Suprapubic skin (tissue), 4 donors: ENCODE measurements at regions not wholly inside any gene's neighbourhood (a gene's known extent, or its start where the extent isn't known, plus 50 kb on each side); places are given as distances from the start of the nearest gene placed in this dataset.
"Not testable (repeated sequence)": the region's sequence is repeated elsewhere in the genome, so short reads cannot be mapped to it uniquely, and the experiment has no call there.

ENCODE experiments used
- DNase-seq, 2 donors: peaks; one replicate each; pipeline ENCODE4 v3.0.0-alpha.2; 2019; ENCODE audit warnings: low spot score in 2 of 2
- H3K27ac ChIP-seq: fragments of 200-600 bp; sonication (generic); one replicate; pipeline ENCODE4 v1.5.1; 2019
- H3K27me3 ChIP-seq: fragments of 200-600 bp; sonication (generic); one replicate; pipeline ENCODE4 v1.5.1; 2019
- H3K36me3 ChIP-seq: fragments of 200-600 bp; sonication (generic); one replicate; pipeline ENCODE4 v1.5.1; 2019
- H3K4me1 ChIP-seq: fragments of 200-600 bp; sonication (generic); one replicate; pipeline ENCODE4 v1.5.1; 2019
- H3K4me3 ChIP-seq: fragments of 200-600 bp; sonication (generic); one replicate; pipeline ENCODE4 v1.5.1; 2019; ENCODE audit warnings: mild to moderate bottlenecking
- H3K9me3 ChIP-seq: fragments of 200-600 bp; sonication (generic); one replicate; pipeline ENCODE4 v1.5.1; 2019
- CTCF ChIP-seq, 2 donors: fragments of 200-600 bp in 1 of 2; fragments of 450-650 bp in 1 of 2; sonication (generic) in 1 of 2; IDR thresholded peaks; one replicate each; pipeline ENCODE4 v1.5.1; 2016 to 2019; ENCODE audit warnings: antibody characterized with exemption in 2 of 2, mild to moderate bottlenecking in 1 of 2, moderate library complexity in 1 of 2
- EP300 ChIP-seq: sonication (generic); formaldehyde crosslinking; IDR thresholded peaks from one replicate; pipeline ENCODE4 v1.6.1; 2017; ENCODE audit warnings: antibody characterized with exemption
- POLR2A ChIP-seq, 2 donors: fragments of 450-650 bp; IDR thresholded peaks; one replicate each; pipeline ENCODE4 v1.6.1; 2017; ENCODE audit warnings: antibody characterized with exemption in 2 of 2, mild to moderate bottlenecking in 2 of 2, moderate library complexity in 2 of 2
- POLR2AphosphoS5 ChIP-seq, 3 donors: sonication (generic); formaldehyde crosslinking; IDR thresholded peaks; one replicate each; pipeline ENCODE4 v1.6.1; 2017; ENCODE audit warnings: antibody characterized with exemption in 3 of 3
- WGBS: methylation state at CpG from one replicate; pipeline ENCODE4 v1.1.5; 2018; 5-methylcytosine and 5-hydroxymethylcytosine counted together

- H3K4me3 ChIP-seq, result no peak overlapping the region
- no peaks in the 10 kb centered on the region for H3K9me3 ChIP-seq
- H3K36me3 ChIP-seq, result no peaks in the 10 kb centered on the region
- no peak for DNase-seq
- no peaks in the 10 kb centered on the region for H3K27me3 ChIP-seq
- no peak for TF ChIP-seq POLR2A (IDR thresholded peaks at IDR 0.05)
- no peak for TF ChIP-seq EP300
- TF ChIP-seq CTCF (IDR thresholded peaks at IDR 0.05), result no peak
- no peak for TF ChIP-seq POLR2AphosphoS5 (IDR thresholded peaks at IDR 0.05)
- H3K27ac ChIP-seq, result no peak overlapping the region
- 91% methylated on average over 3 of the region's 3 CpGs for WGBS
- no peaks in the 10 kb centered on the region for H3K4me1 ChIP-seq
Observed at GRCh38 chr10:30697806-30698205, 68.3 kb upstream of the LYZL2 start.

GRCh38 chr10:30697221-30697620, 67.7 kb upstream of the LYZL2 start:
- not testable (repeated sequence) for H3K9me3 ChIP-seq, DNase-seq, H3K27ac ChIP-seq, H3K27me3 ChIP-seq, H3K36me3 ChIP-seq, H3K4me3 ChIP-seq, H3K4me1 ChIP-seq
- WGBS, result 64% methylated on average over 15 of the region's 17 CpGs

GRCh38 chr10:30696416-30697185, 67.0 kb upstream of the LYZL2 start:
- H3K4me3 ChIP-seq, DNase-seq, H3K36me3 ChIP-seq, H3K27me3 ChIP-seq, H3K4me1 ChIP-seq, H3K9me3 ChIP-seq, H3K27ac ChIP-seq: not testable (repeated sequence)
- WGBS, result 72% methylated on average over 7 of the region's 10 CpGs

GRCh38 chr10:30695481-30696236, 66.1 kb upstream of the LYZL2 start:
- not testable (repeated sequence) for DNase-seq, H3K27me3 ChIP-seq, H3K4me3 ChIP-seq, H3K36me3 ChIP-seq, H3K9me3 ChIP-seq, H3K4me1 ChIP-seq, H3K27ac ChIP-seq
- WGBS, result 65% methylated on average over 18 of the region's 18 CpGs

GRCh38 chr10:30694518-30695228, 65.1 kb upstream of the LYZL2 start:
- H3K4me1 ChIP-seq, result no peaks in the 10 kb centered on the region

GRCh38 chr10:30691639-30692015, 62.1 kb upstream of the LYZL2 start:
- no peak for DNase-seq
- peak overlapping the region; percentile 7 for H3K4me3 ChIP-seq
- no peaks in the 10 kb centered on the region for H3K4me1 ChIP-seq
- 73% methylated on average over 13 of the region's 13 CpGs for WGBS
- peak overlapping the region; percentile 24 for H3K27ac ChIP-seq
- H3K27me3 ChIP-seq, result peaks cover 4% of the 10 kb centered on the region
- TF ChIP-seq EP300 (no peak), POLR2AphosphoS5 (IDR thresholded peaks at IDR 0.05) (no peak), CTCF (IDR thresholded peaks at IDR 0.05) (no peak), POLR2A (IDR thresholded peaks at IDR 0.05) (no peak)
- no peaks in the 10 kb centered on the region for H3K9me3 ChIP-seq
- H3K36me3 ChIP-seq, result no peaks in the 10 kb centered on the region

More at GRCh38 chr10:30694518-30695228, 65.1 kb upstream of the LYZL2 start:
- TF ChIP-seq EP300 (no peak), POLR2A (IDR thresholded peaks at IDR 0.05) (no peak), POLR2AphosphoS5 (IDR thresholded peaks at IDR 0.05) (no peak), CTCF (IDR thresholded peaks at IDR 0.05) (no peak)
- no peak overlapping the region for H3K4me3 ChIP-seq
- H3K27ac ChIP-seq, result no peak overlapping the region
- no peaks in the 10 kb centered on the region for H3K9me3 ChIP-seq
- H3K36me3 ChIP-seq, result no peaks in the 10 kb centered on the region
- WGBS, result 89% methylated on average over 6 of the region's 6 CpGs
- no peak for DNase-seq
- no peaks in the 10 kb centered on the region for H3K27me3 ChIP-seq

- not testable (repeated sequence) for H3K4me1 ChIP-seq, H3K4me3 ChIP-seq, H3K9me3 ChIP-seq, H3K27ac ChIP-seq, DNase-seq, H3K27me3 ChIP-seq, H3K36me3 ChIP-seq
- WGBS, result 76% methylated on average over 24 of the region's 24 CpGs
Observed at GRCh38 chr10:30690948-30691638, 61.5 kb upstream of the LYZL2 start.
